HG02759 (cell line): ENCODE measurements at regions not wholly inside any gene's neighbourhood (a gene's known extent, or its start where the extent isn't known, plus 50 kb on each side); places are given as distances from the start of the nearest gene placed in this dataset.
"Not testable (repeated sequence)": the region's sequence is repeated elsewhere in the genome, so short reads cannot be mapped to it uniquely, and the experiment has no call there.

Experiments used
- ATAC-seq: cut with Tn5 transposase; IDR thresholded peaks from one replicate; pipeline ENCODE4 v1.9.1; 2021; ENCODE audit warnings: mild to moderate bottlenecking, moderate library complexity; ENCODE audit not compliant: unreplicated experiment

- no peak for ATAC-seq
Measured at GRCh38 chr16:17566656-17567450, 96.1 kb upstream of the XYLT1 start.

GRCh38 chr16:17566075-17566474 is 95.3 kb upstream of the XYLT1 start:
- no peak for ATAC-seq

- ATAC-seq, result no peak
Measured at GRCh38 chr16:17565605-17566004, 94.8 kb upstream of the XYLT1 start.

GRCh38 chr16:17564856-17565255 is 94.1 kb upstream of the XYLT1 start:
- no peak for ATAC-seq

- no peak for ATAC-seq
Measured at GRCh38 chr16:17563323-17564091, 92.7 kb upstream of the XYLT1 start.

- ATAC-seq, result no peak
Measured at GRCh38 chr16:17561056-17561455, 90.3 kb upstream of the XYLT1 start.

GRCh38 chr16:17560548-17560947 is 89.8 kb upstream of the XYLT1 start:
- ATAC-seq, result no peak

GRCh38 chr16:17559394-17559793 is 88.6 kb upstream of the XYLT1 start:
- no peak for ATAC-seq

- ATAC-seq, result no peak
Measured at GRCh38 chr16:17557949-17558348, 87.2 kb upstream of the XYLT1 start.

- ATAC-seq, result no peak
Measured at GRCh38 chr16:17557480-17557879, 86.7 kb upstream of the XYLT1 start.

GRCh38 chr16:17556276-17557052 is 85.7 kb upstream of the XYLT1 start:
- ATAC-seq, result no peak

- ATAC-seq, result no peak
Measured at GRCh38 chr16:17555176-17555575, 84.4 kb upstream of the XYLT1 start.

GRCh38 chr16:17552351-17552750 is 81.6 kb upstream of the XYLT1 start:
- no peak for ATAC-seq

GRCh38 chr16:17551682-17552081 is 80.9 kb upstream of the XYLT1 start:
- not testable (repeated sequence) for ATAC-seq

GRCh38 chr16:17548825-17549224 is 78.1 kb upstream of the XYLT1 start:
- no peak for ATAC-seq

- ATAC-seq, result no peak
Measured at GRCh38 chr16:17544785-17545184, 74.0 kb upstream of the XYLT1 start.

- no peak for ATAC-seq
Measured at GRCh38 chr16:17544304-17544703, 73.5 kb upstream of the XYLT1 start.

- no peak for ATAC-seq
Measured at GRCh38 chr16:17543073-17543472, 72.3 kb upstream of the XYLT1 start.

- ATAC-seq, result no peak
Measured at GRCh38 chr16:17541324-17541723, 70.6 kb upstream of the XYLT1 start.

GRCh38 chr16:17538927-17539326 is 68.2 kb upstream of the XYLT1 start:
- no peak for ATAC-seq

- ATAC-seq, result no peak
Measured at GRCh38 chr16:17532338-17532995, 61.7 kb upstream of the XYLT1 start.
